GM12874 (cell line): ENCODE measurements at regions not wholly inside any gene's neighbourhood (a gene's known extent, or its start where the extent isn't known, plus 50 kb on each side); places are given as distances from the start of the nearest gene placed in this dataset.

ENCODE experiments used
- CTCF ChIP-seq: IDR thresholded peaks from 2 replicates; pipeline ENCODE4 v1.5.1; 2011; ENCODE audit warnings: low read depth, mild to moderate bottlenecking, control low read depth, low read length, moderate library complexity; ENCODE audit not compliant: insufficient read depth

- TF ChIP-seq CTCF, result no peak
Measured at GRCh38 chr10:81655986-81656385, 219.0 kb upstream of the NRG3 start.

GRCh38 chr10:81662837-81663236 is 212.2 kb upstream of the NRG3 start:
- TF ChIP-seq CTCF, result no peak

- TF ChIP-seq CTCF, result no peak
Measured at GRCh38 chr10:81674941-81675340, 200.1 kb upstream of the NRG3 start.

- TF ChIP-seq CTCF, result no peak
Measured at GRCh38 chr10:81679291-81679690, 195.7 kb upstream of the NRG3 start.

GRCh38 chr10:81680359-81680758 is 194.6 kb upstream of the NRG3 start:
- no peak for TF ChIP-seq CTCF

GRCh38 chr10:81688459-81688858 is 186.5 kb upstream of the NRG3 start:
- no peak for TF ChIP-seq CTCF

GRCh38 chr10:81696609-81697388 is 178.2 kb upstream of the NRG3 start:
- TF ChIP-seq CTCF, result no peak
